ENCODE measurements at regions not wholly inside any gene's neighbourhood (a gene's known extent, or its start where the extent isn't known, plus 50 kb on each side); places are given as distances from the start of the nearest gene placed in this dataset.
"Not testable (repeated sequence)": the region's sequence is repeated elsewhere in the genome, so short reads cannot be mapped to it uniquely, and the experiment has no call there.

DNA sequence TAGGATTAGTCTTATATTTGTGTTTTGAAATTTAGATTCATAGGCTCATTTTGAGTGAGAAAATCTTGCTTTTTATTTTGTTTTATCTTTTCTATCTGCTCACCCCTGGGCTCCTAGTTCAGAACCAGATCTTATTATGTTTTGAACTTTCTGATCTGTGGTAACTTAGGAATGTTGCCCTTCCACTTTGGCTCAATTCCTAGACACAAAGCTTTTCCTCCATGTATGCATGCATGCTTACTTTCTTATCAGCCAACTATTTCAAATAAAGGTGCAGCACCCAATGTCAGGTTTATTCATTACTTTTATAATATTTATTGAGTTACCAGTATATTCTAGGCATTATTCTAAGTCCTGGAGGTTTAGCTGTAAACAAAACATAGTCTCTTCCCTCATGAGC is 374.8 kb upstream of the KIAA1217 start:
- no peak overlapping the region for H3K27ac ChIP-seq (ENCODE audit: insufficient read depth in 1 of 2, low read depth in 1 of 2, low read length in 2 of 2, poor library complexity in 1 of 2, severe bottlenecking in 2 of 2)
- H3K36me3 ChIP-seq (ENCODE audit: control insufficient read depth in 4 of 4, insufficient read depth in 4 of 4, low read length in 3 of 4) = no peaks in the 10 kb centered on the region
- peaks cover 0 to under 1% (median 0%) of the 10 kb centered on the region in 4 experiments for H3K4me1 ChIP-seq (ENCODE audit: control extremely low read depth in 1 of 4, control insufficient read depth in 4 of 4, insufficient read depth in 4 of 4, low read length in 3 of 4)
- H3K9me3 ChIP-seq (ENCODE audit: control extremely low read depth in 1 of 5, control insufficient read depth in 4 of 5, insufficient read depth in 2 of 5, low read depth in 1 of 5, low read length in 4 of 5) = no peaks in the 10 kb centered on the region
- H3K4me3 ChIP-seq (ENCODE audit: control insufficient read depth in 1 of 7, extremely low read depth in 1 of 7, insufficient read depth in 4 of 7, low read depth in 2 of 7, low read length in 6 of 7) = no peak overlapping the region
- CTCF ChIA-PET = no interaction called here
- POLR2A ChIA-PET = no interaction called here
- no peaks in the 10 kb centered on the region for H3K27me3 ChIP-seq (replicated peaks in 2 of 5; ENCODE audit: control insufficient read depth in 4 of 5, insufficient read depth in 5 of 5, low read length in 4 of 5)
- DNase-seq = no peak

DNA sequence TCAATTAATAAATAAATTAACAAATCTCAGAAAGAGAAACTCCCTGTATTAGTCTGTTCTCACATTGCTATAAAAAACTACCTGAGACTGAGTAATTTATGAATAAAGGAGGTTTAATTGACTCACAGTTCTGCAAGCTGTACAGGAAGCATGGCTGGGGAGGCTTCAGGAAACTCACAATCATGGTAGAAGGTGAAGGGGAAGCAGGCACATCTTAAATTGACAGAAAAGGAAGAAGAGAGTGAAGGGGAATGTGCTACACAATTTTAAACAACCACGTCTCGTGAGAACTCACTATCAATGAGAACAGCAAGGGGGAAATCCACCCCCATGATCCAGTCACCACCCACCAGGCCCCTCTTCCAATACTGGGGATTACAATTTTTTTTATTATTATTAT is 358.3 kb upstream of the KIAA1217 start:
- no CpG with 5 or more reads among the region's 2 CpGs for WGBS (ENCODE audit: insufficient coverage)
- POLR2A ChIA-PET = no interaction called here

DNA sequence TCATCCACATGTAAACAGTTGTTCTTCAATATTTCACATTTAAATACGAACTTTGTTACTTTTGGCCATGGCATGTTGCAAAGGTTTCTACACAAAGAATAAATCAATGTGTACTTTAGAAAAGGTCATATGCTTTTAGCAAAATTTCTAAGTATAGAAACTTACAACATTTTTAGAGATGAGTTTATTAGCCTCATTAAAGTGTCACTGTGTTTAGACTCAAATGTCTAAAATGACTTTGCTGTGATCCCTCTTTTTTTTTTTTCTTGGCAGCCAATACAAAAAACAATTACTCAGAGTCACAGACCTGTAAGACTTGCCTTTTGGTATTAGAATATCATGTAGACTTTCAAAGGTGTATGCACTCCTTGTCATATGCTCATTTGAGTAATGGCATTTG is 349.3 kb upstream of the KIAA1217 start:
- Histone ChIP-seq H3K27me3 (replicated peaks in 2 of 5; ENCODE audit: control insufficient read depth in 4 of 5, insufficient read depth in 5 of 5, low read length in 4 of 5) (no peaks in the 10 kb centered on the region), H3K4me1 (ENCODE audit: control extremely low read depth in 1 of 4, control insufficient read depth in 4 of 4, insufficient read depth in 4 of 4, low read length in 3 of 4) (no peaks in the 10 kb centered on the region), H3K9me3 (ENCODE audit: control extremely low read depth in 1 of 5, control insufficient read depth in 4 of 5, insufficient read depth in 2 of 5, low read depth in 1 of 5, low read length in 4 of 5) (peaks cover 0 to 1% (median 0%) of the 10 kb centered on the region in 5 experiments), H3K36me3 (ENCODE audit: control insufficient read depth in 4 of 4, insufficient read depth in 4 of 4, low read length in 3 of 4) (no peaks in the 10 kb centered on the region), H3K27ac (ENCODE audit: insufficient read depth in 1 of 2, low read depth in 1 of 2, low read length in 2 of 2, poor library complexity in 1 of 2, severe bottlenecking in 2 of 2) (no peak overlapping the region), H3K4me3 (ENCODE audit: control insufficient read depth in 1 of 7, extremely low read depth in 1 of 7, insufficient read depth in 4 of 7, low read depth in 2 of 7, low read length in 6 of 7) (no peak overlapping the region)
- POLR2A ChIA-PET = no interaction called here
- CTCF ChIA-PET = no interaction called here
- no peak for DNase-seq
- no CpG with 5 or more reads among the region's 1 CpG for WGBS (ENCODE audit: insufficient coverage)

More for the DNA sequence above, 358.3 kb upstream of the KIAA1217 start:
- CTCF ChIA-PET = no interaction called here
- H3K4me1 ChIP-seq (ENCODE audit: control extremely low read depth in 1 of 4, control insufficient read depth in 4 of 4, insufficient read depth in 4 of 4, low read length in 3 of 4) = no peaks in the 10 kb centered on the region
- H3K9me3 ChIP-seq (ENCODE audit: control extremely low read depth in 1 of 5, control insufficient read depth in 4 of 5, insufficient read depth in 2 of 5, low read depth in 1 of 5, low read length in 4 of 5) = peaks cover 0 to 2% (median 0%) of the 10 kb centered on the region in 5 experiments
- no peak overlapping the region for H3K4me3 ChIP-seq (ENCODE audit: control insufficient read depth in 1 of 7, extremely low read depth in 1 of 7, insufficient read depth in 4 of 7, low read depth in 2 of 7, low read length in 6 of 7)
- H3K27me3 ChIP-seq (replicated peaks in 2 of 5; ENCODE audit: control insufficient read depth in 4 of 5, insufficient read depth in 5 of 5, low read length in 4 of 5) = no peaks in the 10 kb centered on the region
- no peak overlapping the region for H3K27ac ChIP-seq (ENCODE audit: insufficient read depth in 1 of 2, low read depth in 1 of 2, low read length in 2 of 2, poor library complexity in 1 of 2, severe bottlenecking in 2 of 2)
- peak in 2 of 3 donors; percentile 23 to 51 for DNase-seq
- no peaks in the 10 kb centered on the region for H3K36me3 ChIP-seq (ENCODE audit: control insufficient read depth in 4 of 4, insufficient read depth in 4 of 4, low read length in 3 of 4)

DNA sequence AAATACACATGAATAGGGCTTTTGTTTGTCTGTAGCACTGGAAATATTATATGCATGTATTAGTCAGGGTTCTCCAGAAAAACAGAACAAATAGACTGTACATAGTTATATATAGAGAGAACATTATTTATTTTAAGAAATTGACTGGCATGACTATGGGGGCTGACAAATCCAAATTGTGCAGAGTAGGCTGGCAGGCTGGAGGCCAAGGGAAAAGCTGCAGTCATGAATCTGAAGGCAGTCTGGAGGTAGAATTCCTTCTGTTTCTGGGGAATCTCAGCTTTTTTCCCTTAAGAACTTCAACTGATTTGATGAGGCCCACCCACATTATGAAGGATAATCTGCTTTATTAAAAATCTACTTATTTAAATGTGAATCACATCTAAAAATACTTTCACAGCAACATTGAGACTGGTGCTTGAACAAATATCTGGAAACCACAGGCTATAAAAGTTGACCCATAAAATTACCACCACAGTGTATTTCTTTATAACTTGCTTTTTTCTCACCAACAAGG is 344.2 kb upstream of the KIAA1217 start:
- Histone ChIP-seq H3K27ac (ENCODE audit: insufficient read depth in 1 of 2, low read depth in 1 of 2, low read length in 2 of 2, poor library complexity in 1 of 2, severe bottlenecking in 2 of 2) (no peak overlapping the region), H3K4me3 (ENCODE audit: control insufficient read depth in 1 of 7, extremely low read depth in 1 of 7, insufficient read depth in 4 of 7, low read depth in 2 of 7, low read length in 6 of 7) (no peak overlapping the region), H3K27me3 (replicated peaks in 2 of 5; ENCODE audit: control insufficient read depth in 4 of 5, insufficient read depth in 5 of 5, low read length in 4 of 5) (no peaks in the 10 kb centered on the region), H3K9me3 (ENCODE audit: control extremely low read depth in 1 of 5, control insufficient read depth in 4 of 5, insufficient read depth in 2 of 5, low read depth in 1 of 5, low read length in 4 of 5) (peaks cover 0 to 4% (median 0%) of the 10 kb centered on the region in 5 experiments), H3K4me1 (ENCODE audit: control extremely low read depth in 1 of 4, control insufficient read depth in 4 of 4, insufficient read depth in 4 of 4, low read length in 3 of 4) (peaks cover 0 to 12% (median 9%) of the 10 kb centered on the region in 4 experiments), H3K36me3 (ENCODE audit: control insufficient read depth in 4 of 4, insufficient read depth in 4 of 4, low read length in 3 of 4) (no peaks in the 10 kb centered on the region)
- no peak for DNase-seq
- POLR2A ChIA-PET = no interaction called here
- CTCF ChIA-PET = no interaction called here

- H3K4me3 ChIP-seq (ENCODE audit: control insufficient read depth in 1 of 7, extremely low read depth in 1 of 7, insufficient read depth in 4 of 7, low read depth in 2 of 7, low read length in 6 of 7); H3K9me3 ChIP-seq (ENCODE audit: control extremely low read depth in 1 of 5, control insufficient read depth in 4 of 5, insufficient read depth in 2 of 5, low read depth in 1 of 5, low read length in 4 of 5); POLR2A ChIA-PET; H3K27me3 ChIP-seq (replicated peaks in 2 of 5; ENCODE audit: control insufficient read depth in 4 of 5, insufficient read depth in 5 of 5, low read length in 4 of 5); H3K36me3 ChIP-seq (ENCODE audit: control insufficient read depth in 4 of 4, insufficient read depth in 4 of 4, low read length in 3 of 4); H3K27ac ChIP-seq (ENCODE audit: insufficient read depth in 1 of 2, low read depth in 1 of 2, low read length in 2 of 2, poor library complexity in 1 of 2, severe bottlenecking in 2 of 2); CTCF ChIA-PET; DNase-seq: not testable (repeated sequence)
- no CpG with 5 or more reads among the region's 5 CpGs for WGBS (ENCODE audit: insufficient coverage)
- H3K4me1 ChIP-seq (ENCODE audit: control extremely low read depth in 1 of 4, control insufficient read depth in 4 of 4, insufficient read depth in 4 of 4, low read length in 3 of 4) = peaks cover 18 to 34% (median 29%) of the 10 kb centered on the region in 4 experiments
Observed at GRCh38 chr10:23866985-23867384, 342.0 kb upstream of the KIAA1217 start.

DNA sequence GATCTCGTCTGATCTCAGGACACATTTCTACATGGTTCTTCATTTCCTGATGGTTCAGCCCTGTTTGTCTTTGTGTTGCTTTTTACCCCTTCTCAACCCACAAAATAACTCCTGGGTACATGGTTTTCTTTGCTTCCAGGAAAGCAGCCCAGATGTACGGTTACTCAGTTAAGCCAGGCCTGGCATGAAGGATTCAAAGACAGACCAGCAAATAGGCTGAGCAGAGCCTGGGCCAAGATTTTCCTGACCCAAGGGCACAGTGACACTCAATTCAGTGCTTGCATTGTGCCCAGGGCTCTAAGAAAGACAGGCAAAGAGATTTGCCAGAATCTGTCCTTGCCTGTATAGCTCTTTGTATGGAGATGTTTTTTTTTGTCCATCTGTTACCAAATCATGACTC is 340.8 kb upstream of the KIAA1217 start:
- Histone ChIP-seq H3K4me1 (ENCODE audit: control extremely low read depth in 1 of 4, control insufficient read depth in 4 of 4, insufficient read depth in 4 of 4, low read length in 3 of 4) (peaks cover 18 to 43% (median 31%) of the 10 kb centered on the region in 4 experiments), H3K36me3 (ENCODE audit: control insufficient read depth in 4 of 4, insufficient read depth in 4 of 4, low read length in 3 of 4) (no peaks in the 10 kb centered on the region), H3K27me3 (replicated peaks in 2 of 5; ENCODE audit: control insufficient read depth in 4 of 5, insufficient read depth in 5 of 5, low read length in 4 of 5) (no peaks in the 10 kb centered on the region), H3K9me3 (ENCODE audit: control extremely low read depth in 1 of 5, control insufficient read depth in 4 of 5, insufficient read depth in 2 of 5, low read depth in 1 of 5, low read length in 4 of 5) (peaks cover 0 to 4% (median 0%) of the 10 kb centered on the region in 5 experiments), H3K4me3 (ENCODE audit: control insufficient read depth in 1 of 7, extremely low read depth in 1 of 7, insufficient read depth in 4 of 7, low read depth in 2 of 7, low read length in 6 of 7) (peak overlapping the region in 1 of 7 experiments; percentile 6), H3K27ac (ENCODE audit: insufficient read depth in 1 of 2, low read depth in 1 of 2, low read length in 2 of 2, poor library complexity in 1 of 2, severe bottlenecking in 2 of 2) (no peak overlapping the region)
- POLR2A ChIA-PET = no interaction called here
- 83% methylated on average over 2 of the region's 2 CpGs for WGBS (ENCODE audit: insufficient coverage)
- DNase-seq = no peak
- CTCF ChIA-PET = no interaction called here

DNA sequence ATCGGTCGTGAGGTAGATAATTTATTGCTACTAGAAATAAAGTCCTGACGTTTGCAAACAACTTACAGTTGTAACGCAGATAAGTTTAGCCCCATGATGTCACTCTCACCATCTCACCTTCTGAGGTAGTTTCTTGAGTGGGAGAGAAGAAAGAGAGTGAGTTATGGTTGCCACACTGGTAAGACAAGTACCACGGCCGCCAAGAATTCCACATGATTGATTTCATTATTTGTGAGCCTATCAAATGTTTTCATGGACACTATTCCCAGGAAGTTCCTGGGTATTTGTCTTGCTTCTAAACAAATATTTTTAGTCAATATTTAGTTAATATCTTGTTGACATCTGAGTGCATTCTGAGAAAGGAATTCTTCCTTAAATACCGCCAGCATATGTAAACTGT is 339.4 kb upstream of the KIAA1217 start:
- Histone ChIP-seq H3K4me1 (ENCODE audit: control extremely low read depth in 1 of 4, control insufficient read depth in 4 of 4, insufficient read depth in 4 of 4, low read length in 3 of 4) (peaks cover 18 to 43% (median 31%) of the 10 kb centered on the region in 4 experiments), H3K27me3 (replicated peaks in 2 of 5; ENCODE audit: control insufficient read depth in 4 of 5, insufficient read depth in 5 of 5, low read length in 4 of 5) (no peaks in the 10 kb centered on the region), H3K27ac (ENCODE audit: insufficient read depth in 1 of 2, low read depth in 1 of 2, low read length in 2 of 2, poor library complexity in 1 of 2, severe bottlenecking in 2 of 2) (no peak overlapping the region), H3K36me3 (ENCODE audit: control insufficient read depth in 4 of 4, insufficient read depth in 4 of 4, low read length in 3 of 4) (no peaks in the 10 kb centered on the region), H3K4me3 (ENCODE audit: control insufficient read depth in 1 of 7, extremely low read depth in 1 of 7, insufficient read depth in 4 of 7, low read depth in 2 of 7, low read length in 6 of 7) (no peak overlapping the region), H3K9me3 (ENCODE audit: control extremely low read depth in 1 of 5, control insufficient read depth in 4 of 5, insufficient read depth in 2 of 5, low read depth in 1 of 5, low read length in 4 of 5) (peaks cover 0 to 4% (median 0%) of the 10 kb centered on the region in 5 experiments)
- POLR2A ChIA-PET = no interaction called here
- CTCF ChIA-PET = no interaction called here
- peak in 1 of 3 donors; percentile 4 for DNase-seq
- WGBS (ENCODE audit: insufficient coverage) = 100% methylated on average over 3 of the region's 7 CpGs
